Sigmoid colon (tissue), 4 donors: ENCODE measurements at regions not wholly inside any gene's neighbourhood (a gene's known extent, or its start where the extent isn't known, plus 50 kb on each side); places are given as distances from the start of the nearest gene placed in this dataset.

Experiments used
- EP300 ChIP-seq, 4 donors: sonication (generic); formaldehyde crosslinking; IDR thresholded peaks; one replicate each; pipeline ENCODE4 v1.6.1; 2017; ENCODE audit warnings: antibody characterized with exemption in 4 of 4
- POLR2A ChIP-seq, 2 donors: fragments of 450-650 bp; IDR thresholded peaks; one replicate each; pipeline ENCODE4 v1.6.1; 2016; ENCODE audit warnings: antibody characterized with exemption in 2 of 2, mild to moderate bottlenecking in 2 of 2, moderate library complexity in 2 of 2
- POLR2AphosphoS5 ChIP-seq, 4 donors: sonication (generic); formaldehyde crosslinking; IDR thresholded peaks; one replicate each; pipeline ENCODE4 v1.6.1; 2017; ENCODE audit warnings: antibody characterized with exemption in 4 of 4
- TF ChIP-seq, protein P1 (sequence below), 4 experiments: fragments of 450-650 bp in 3 of 4; fragments of 200-600 bp in 1 of 4; IDR thresholded peaks; one replicate each; pipeline ENCODE4 v1.5.1; 2016 to 2019; ENCODE audit warnings: antibody characterized with exemption in 4 of 4, mild to moderate bottlenecking in 3 of 4, moderate library complexity in 2 of 4

- TF ChIP-seq, protein P1, sequence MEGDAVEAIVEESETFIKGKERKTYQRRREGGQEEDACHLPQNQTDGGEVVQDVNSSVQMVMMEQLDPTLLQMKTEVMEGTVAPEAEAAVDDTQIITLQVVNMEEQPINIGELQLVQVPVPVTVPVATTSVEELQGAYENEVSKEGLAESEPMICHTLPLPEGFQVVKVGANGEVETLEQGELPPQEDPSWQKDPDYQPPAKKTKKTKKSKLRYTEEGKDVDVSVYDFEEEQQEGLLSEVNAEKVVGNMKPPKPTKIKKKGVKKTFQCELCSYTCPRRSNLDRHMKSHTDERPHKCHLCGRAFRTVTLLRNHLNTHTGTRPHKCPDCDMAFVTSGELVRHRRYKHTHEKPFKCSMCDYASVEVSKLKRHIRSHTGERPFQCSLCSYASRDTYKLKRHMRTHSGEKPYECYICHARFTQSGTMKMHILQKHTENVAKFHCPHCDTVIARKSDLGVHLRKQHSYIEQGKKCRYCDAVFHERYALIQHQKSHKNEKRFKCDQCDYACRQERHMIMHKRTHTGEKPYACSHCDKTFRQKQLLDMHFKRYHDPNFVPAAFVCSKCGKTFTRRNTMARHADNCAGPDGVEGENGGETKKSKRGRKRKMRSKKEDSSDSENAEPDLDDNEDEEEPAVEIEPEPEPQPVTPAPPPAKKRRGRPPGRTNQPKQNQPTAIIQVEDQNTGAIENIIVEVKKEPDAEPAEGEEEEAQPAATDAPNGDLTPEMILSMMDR (IDR thresholded peaks at IDR 0.05) = no peak
- TF ChIP-seq POLR2AphosphoS5 (IDR thresholded peaks at IDR 0.05) (no peak), POLR2A (IDR thresholded peaks at IDR 0.05) (no peak), EP300 (IDR thresholded peaks at IDR 0.05) (no peak)
Measured at GRCh38 chr5:68830377-68830898, 263.4 kb upstream of the SLC30A5 start.
